ENCODE measurements at regions not wholly inside any gene's neighbourhood (a gene's known extent, or its start where the extent isn't known, plus 50 kb on each side); places are given as distances from the start of the nearest gene placed in this dataset.
A peak's percentile ranks its signal among the peaks of the same experiment; 100 is the strongest.

DNA sequence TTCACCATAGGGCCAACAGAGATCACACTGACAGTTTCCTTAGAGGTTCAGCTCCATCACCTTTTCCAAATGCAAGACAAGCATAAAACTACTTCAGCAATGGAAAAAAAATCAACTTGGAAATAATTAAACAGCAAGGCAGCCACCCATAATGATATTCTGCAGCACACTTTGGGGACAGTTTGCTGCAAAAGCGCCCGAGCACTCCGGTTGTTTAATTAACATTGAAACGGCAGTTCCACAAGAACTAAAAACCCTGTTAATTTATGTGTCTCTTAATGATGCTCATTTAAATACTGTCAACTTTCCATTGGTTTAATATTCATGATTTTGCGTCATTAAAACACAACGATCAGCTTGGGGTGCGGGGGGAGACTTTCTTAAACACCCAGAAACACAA, 153.2 kb downstream of the ELAVL4 start (continued):
- TF ChIP-seq PCBP2 (optimal IDR thresholded peaks at IDR 0.05; ENCODE audit: low read depth, low read length, poor library complexity, severe bottlenecking) = no peak
- TF ChIP-seq RFX5 (IDR thresholded peaks at IDR 0.05; ENCODE audit: low read depth, low read length) = no peak
- no peak for TF ChIP-seq ZNF703 (CRISPR knock-in tag; IDR thresholded peaks at IDR 0.05; ENCODE audit: borderline replicate concordance)

DNA sequence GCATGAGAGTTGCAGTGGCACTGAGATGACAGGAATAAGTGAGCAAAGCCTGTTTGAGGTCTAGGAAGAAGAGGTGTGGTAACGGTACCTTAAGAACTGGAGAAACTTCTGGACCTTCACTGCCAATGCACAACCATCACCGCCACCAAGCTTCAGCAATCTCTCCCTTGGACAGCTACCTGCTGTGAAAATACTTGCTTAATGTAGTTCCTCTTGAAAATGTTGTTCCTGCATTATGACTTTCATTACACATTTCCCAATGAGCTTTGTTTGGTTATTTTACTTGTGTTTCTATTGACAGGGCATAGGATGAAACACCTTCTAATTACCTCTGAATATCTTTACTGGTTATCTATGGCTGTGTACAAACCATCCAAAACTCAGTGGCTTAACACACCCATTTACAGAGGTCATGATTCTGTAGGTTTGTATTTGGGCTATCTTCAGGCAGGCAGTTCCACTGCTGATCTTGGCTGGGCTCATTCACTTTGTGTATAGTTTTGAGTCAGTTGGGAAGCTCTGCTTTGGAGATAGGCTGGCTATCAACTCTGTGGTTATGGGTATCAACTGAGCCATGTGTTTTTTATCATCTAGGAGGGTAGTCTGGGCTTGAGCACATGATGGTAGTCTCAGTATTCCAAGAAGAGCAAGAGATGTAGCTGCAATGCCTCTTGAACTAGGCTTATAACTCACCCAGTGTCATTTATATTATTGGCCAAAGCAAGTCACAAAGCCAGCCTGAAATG, 149.4 kb downstream of the ELAVL4 start:
- no peak overlapping the region for H3K4me2 ChIP-seq (ENCODE audit: low read depth, low read length)
- in situ Hi-C loops (cut with HindIII; ENCODE audit: extremely low pct_ligation_motif_present, low pct_unique_long_range_greater_than_20kb) (no loop called here), intact Hi-C loops (cut with micrococcal nuclease; ENCODE audit: unreplicated experiment) (no loop called here)
- no peak for FAIRE-seq
- no peak for ATAC-seq
- BruUV-seq (replicated peaks) = no TSS peak
- no peaks in the 10 kb centered on the region for H3K79me2 ChIP-seq (ENCODE audit: insufficient read depth, low read length)
- 6% methylated on average over 2 of the region's 2 CpGs for WGBS (ENCODE audit: low lambda C conversion rate)
- CTCF ChIA-PET (ENCODE audit: low intra/inter-chr PET ratio, low total read pairs) = no interaction called here
- POLR2A ChIA-PET = no interaction called here
- H3K4me3 ChIP-seq (replicated peaks in 1 of 3; ENCODE audit: insufficient read depth in 1 of 3, low read depth in 2 of 3, low read length in 3 of 3) = no peak overlapping the region
- H3K27me3 ChIP-seq (ENCODE audit: control insufficient read depth in 1 of 2, insufficient read depth in 2 of 2, low read length in 2 of 2) = no peaks in the 10 kb centered on the region; a peak in 1 of 5 replicates
- no peaks in the 10 kb centered on the region for H4K20me1 ChIP-seq (ENCODE audit: insufficient read depth, low read length)
- no peaks in the 10 kb centered on the region for H3K9me3 ChIP-seq (ENCODE audit: low read length)
- H3K9ac ChIP-seq (ENCODE audit: insufficient read depth, low read depth, low read length) = no peak overlapping the region
- no peak overlapping the region for H2AFZ ChIP-seq (ENCODE audit: low read length)
- H3K27ac ChIP-seq (ENCODE audit: extremely low read length, insufficient read depth, low read length) = no peak overlapping the region
- TF ChIP-seq, protein P1, sequence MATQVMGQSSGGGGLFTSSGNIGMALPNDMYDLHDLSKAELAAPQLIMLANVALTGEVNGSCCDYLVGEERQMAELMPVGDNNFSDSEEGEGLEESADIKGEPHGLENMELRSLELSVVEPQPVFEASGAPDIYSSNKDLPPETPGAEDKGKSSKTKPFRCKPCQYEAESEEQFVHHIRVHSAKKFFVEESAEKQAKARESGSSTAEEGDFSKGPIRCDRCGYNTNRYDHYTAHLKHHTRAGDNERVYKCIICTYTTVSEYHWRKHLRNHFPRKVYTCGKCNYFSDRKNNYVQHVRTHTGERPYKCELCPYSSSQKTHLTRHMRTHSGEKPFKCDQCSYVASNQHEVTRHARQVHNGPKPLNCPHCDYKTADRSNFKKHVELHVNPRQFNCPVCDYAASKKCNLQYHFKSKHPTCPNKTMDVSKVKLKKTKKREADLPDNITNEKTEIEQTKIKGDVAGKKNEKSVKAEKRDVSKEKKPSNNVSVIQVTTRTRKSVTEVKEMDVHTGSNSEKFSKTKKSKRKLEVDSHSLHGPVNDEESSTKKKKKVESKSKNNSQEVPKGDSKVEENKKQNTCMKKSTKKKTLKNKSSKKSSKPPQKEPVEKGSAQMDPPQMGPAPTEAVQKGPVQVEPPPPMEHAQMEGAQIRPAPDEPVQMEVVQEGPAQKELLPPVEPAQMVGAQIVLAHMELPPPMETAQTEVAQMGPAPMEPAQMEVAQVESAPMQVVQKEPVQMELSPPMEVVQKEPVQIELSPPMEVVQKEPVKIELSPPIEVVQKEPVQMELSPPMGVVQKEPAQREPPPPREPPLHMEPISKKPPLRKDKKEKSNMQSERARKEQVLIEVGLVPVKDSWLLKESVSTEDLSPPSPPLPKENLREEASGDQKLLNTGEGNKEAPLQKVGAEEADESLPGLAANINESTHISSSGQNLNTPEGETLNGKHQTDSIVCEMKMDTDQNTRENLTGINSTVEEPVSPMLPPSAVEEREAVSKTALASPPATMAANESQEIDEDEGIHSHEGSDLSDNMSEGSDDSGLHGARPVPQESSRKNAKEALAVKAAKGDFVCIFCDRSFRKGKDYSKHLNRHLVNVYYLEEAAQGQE (IDR thresholded peaks at IDR 0.05; ENCODE audit: borderline replicate concordance in 1 of 2, low read depth in 1 of 2, low read length in 2 of 2) = peak in 1 of 2 experiments; percentile 53; a peak in 2 of 4 replicates
- TF ChIP-seq SALL1 (CRISPR knock-in tag; IDR thresholded peaks at IDR 0.05) (no peak), HOXD1 (CRISPR knock-in tag; IDR thresholded peaks at IDR 0.05) (no peak), PHF5A (CRISPR knock-in tag; IDR thresholded peaks at IDR 0.05; ENCODE audit: low read depth, unreplicated experiment) (no peak)
- TF ChIP-seq, protein P2, sequence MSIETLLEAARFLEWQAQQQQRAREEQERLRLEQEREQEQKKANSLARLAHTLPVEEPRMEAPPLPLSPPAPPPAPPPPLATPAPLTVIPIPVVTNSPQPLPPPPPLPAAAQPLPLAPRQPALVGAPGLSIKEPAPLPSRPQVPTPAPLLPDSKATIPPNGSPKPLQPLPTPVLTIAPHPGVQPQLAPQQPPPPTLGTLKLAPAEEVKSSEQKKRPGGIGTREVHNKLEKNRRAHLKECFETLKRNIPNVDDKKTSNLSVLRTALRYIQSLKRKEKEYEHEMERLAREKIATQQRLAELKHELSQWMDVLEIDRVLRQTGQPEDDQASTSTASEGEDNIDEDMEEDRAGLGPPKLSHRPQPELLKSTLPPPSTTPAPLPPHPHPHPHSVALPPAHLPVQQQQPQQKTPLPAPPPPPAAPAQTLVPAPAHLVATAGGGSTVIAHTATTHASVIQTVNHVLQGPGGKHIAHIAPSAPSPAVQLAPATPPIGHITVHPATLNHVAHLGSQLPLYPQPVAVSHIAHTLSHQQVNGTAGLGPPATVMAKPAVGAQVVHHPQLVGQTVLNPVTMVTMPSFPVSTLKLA (IDR thresholded peaks at IDR 0.05) = peak; percentile 29; the same call in 1 of the 2 replicates
- no peaks in the 10 kb centered on the region for H3K36me3 ChIP-seq (replicated peaks in 1 of 2; ENCODE audit: control insufficient read depth in 1 of 2, insufficient read depth in 2 of 2, low read length in 2 of 2)
- no peaks in the 10 kb centered on the region for H3K4me1 ChIP-seq (ENCODE audit: insufficient read depth, low read length)
- no peak for DNase-seq (ENCODE audit: low spot score)
